Stomach (tissue), 4 donors: ENCODE measurements at regions not wholly inside any gene's neighbourhood (a gene's known extent, or its start where the extent isn't known, plus 50 kb on each side); places are given as distances from the start of the nearest gene placed in this dataset.

Source experiments
- POLR2AphosphoS5 ChIP-seq, 3 donors: sonication (generic); formaldehyde crosslinking; IDR thresholded peaks; one replicate each; pipeline ENCODE4 v1.6.1; 2016; ENCODE audit warnings: antibody characterized with exemption in 3 of 3
- TF ChIP-seq, protein P1 (sequence below), 7 experiments: fragments of 450-650 bp in 4 of 7; fragments of 200-600 bp in 3 of 7; sonication (generic) in 3 of 7; IDR thresholded peaks; one replicate each; pipeline ENCODE4 v1.5.1; 2016 to 2019; ENCODE audit warnings: antibody characterized with exemption in 7 of 7, control low read depth in 2 of 7, mild to moderate bottlenecking in 1 of 7

DNA sequence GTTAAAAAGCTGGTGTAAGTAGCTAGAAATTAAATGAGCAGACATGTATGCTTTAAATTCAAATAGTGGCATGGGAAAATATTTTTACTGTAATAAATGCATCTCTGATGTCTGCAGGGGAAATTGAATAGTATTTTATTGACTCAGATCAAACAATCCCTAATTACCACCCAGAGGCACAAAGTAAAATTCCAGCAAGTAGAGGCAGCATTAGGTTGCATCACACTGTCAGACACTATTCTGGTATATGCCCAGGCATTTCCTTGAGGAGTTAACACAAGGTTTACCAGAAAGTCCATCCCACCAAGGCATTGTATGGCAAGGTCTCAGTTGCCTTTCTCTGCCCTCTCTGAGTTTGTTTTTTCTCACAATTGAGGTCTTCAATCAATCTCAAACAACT is 201.6 kb upstream of the KITLG start:
- TF ChIP-seq, protein P1, sequence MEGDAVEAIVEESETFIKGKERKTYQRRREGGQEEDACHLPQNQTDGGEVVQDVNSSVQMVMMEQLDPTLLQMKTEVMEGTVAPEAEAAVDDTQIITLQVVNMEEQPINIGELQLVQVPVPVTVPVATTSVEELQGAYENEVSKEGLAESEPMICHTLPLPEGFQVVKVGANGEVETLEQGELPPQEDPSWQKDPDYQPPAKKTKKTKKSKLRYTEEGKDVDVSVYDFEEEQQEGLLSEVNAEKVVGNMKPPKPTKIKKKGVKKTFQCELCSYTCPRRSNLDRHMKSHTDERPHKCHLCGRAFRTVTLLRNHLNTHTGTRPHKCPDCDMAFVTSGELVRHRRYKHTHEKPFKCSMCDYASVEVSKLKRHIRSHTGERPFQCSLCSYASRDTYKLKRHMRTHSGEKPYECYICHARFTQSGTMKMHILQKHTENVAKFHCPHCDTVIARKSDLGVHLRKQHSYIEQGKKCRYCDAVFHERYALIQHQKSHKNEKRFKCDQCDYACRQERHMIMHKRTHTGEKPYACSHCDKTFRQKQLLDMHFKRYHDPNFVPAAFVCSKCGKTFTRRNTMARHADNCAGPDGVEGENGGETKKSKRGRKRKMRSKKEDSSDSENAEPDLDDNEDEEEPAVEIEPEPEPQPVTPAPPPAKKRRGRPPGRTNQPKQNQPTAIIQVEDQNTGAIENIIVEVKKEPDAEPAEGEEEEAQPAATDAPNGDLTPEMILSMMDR (IDR thresholded peaks at IDR 0.05), result no peak
- no peak for TF ChIP-seq POLR2AphosphoS5 (IDR thresholded peaks at IDR 0.05)
